ENCODE measurements at regions not wholly inside any gene's neighbourhood (a gene's known extent, or its start where the extent isn't known, plus 50 kb on each side); places are given as distances from the start of the nearest gene placed in this dataset.

GRCh38 chr4:89493367-89493766, 185.8 kb upstream of the GPRIN3 start:
- TF ChIP-seq CTCF (IDR thresholded peaks at IDR 0.05) (no peak), POLR2A (IDR thresholded peaks at IDR 0.05) (no peak), EP300 (IDR thresholded peaks at IDR 0.05) (no peak)

Data from ovary (tissue), 3 donors.